ENCODE measurements at regions not wholly inside any gene's neighbourhood (a gene's known extent, or its start where the extent isn't known, plus 50 kb on each side); places are given as distances from the start of the nearest gene placed in this dataset.

- Histone ChIP-seq H3K4me1 (ENCODE audit: control insufficient read depth in 3 of 3, insufficient read depth in 3 of 3, low read length in 3 of 3) (no peaks in the 10 kb centered on the region), H3K9me3 (ENCODE audit: control insufficient read depth in 3 of 3, low read length in 3 of 3) (no peaks in the 10 kb centered on the region), H3K9ac (ENCODE audit: low read depth in 1 of 3, low read length in 3 of 3) (no peak overlapping the region), H3K27ac (ENCODE audit: low read depth, low read length) (no peak overlapping the region), H3K4me3 (ENCODE audit: low read length in 3 of 3) (no peak overlapping the region), H3K36me3 (ENCODE audit: control insufficient read depth in 3 of 3, insufficient read depth in 3 of 3, low read length in 3 of 3) (no peaks in the 10 kb centered on the region), H3K27me3 (ENCODE audit: control insufficient read depth in 3 of 3, insufficient read depth in 3 of 3, low read length in 3 of 3) (no peaks in the 10 kb centered on the region)
Observed at GRCh38 chr12:126359216-126359615, 1294.0 kb downstream of the AACS start.

GRCh38 chr12:126361804-126362203, 1296.6 kb downstream of the AACS start:
- H3K4me3 ChIP-seq (ENCODE audit: low read length in 3 of 3) = no peak overlapping the region
- no peak overlapping the region for H3K9ac ChIP-seq (ENCODE audit: low read depth in 1 of 3, low read length in 3 of 3)
- H3K4me1 ChIP-seq (ENCODE audit: control insufficient read depth in 3 of 3, insufficient read depth in 3 of 3, low read length in 3 of 3) = no peaks in the 10 kb centered on the region
- H3K36me3 ChIP-seq (ENCODE audit: control insufficient read depth in 3 of 3, insufficient read depth in 3 of 3, low read length in 3 of 3) = no peaks in the 10 kb centered on the region
- H3K9me3 ChIP-seq (ENCODE audit: control insufficient read depth in 3 of 3, low read length in 3 of 3) = no peaks in the 10 kb centered on the region
- H3K27ac ChIP-seq (ENCODE audit: low read depth, low read length) = no peak overlapping the region
- no peaks in the 10 kb centered on the region for H3K27me3 ChIP-seq (ENCODE audit: control insufficient read depth in 3 of 3, insufficient read depth in 3 of 3, low read length in 3 of 3)

DNA sequence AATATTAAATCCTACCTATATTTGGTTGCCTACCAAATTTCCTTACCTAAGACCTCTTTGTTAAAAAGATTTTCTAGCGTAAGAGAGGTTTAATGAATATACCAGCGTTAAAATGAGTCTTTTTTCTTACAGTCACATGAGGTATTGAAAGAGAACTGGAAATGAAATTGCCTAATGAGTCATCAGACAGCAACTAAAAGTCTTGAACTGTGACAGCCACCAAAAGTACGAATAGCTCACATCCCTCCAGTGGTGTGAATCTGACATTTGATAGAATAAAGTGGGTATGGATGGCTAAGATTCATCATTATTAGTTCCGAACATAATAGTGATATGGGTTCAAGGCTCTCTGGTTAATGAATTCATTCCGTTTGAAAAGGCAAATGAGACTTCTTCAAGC, 1297.3 kb downstream of the AACS start:
- Histone ChIP-seq H3K4me1 (ENCODE audit: control insufficient read depth in 3 of 3, insufficient read depth in 3 of 3, low read length in 3 of 3) (no peaks in the 10 kb centered on the region), H3K27ac (ENCODE audit: low read depth, low read length) (no peak overlapping the region), H3K27me3 (ENCODE audit: control insufficient read depth in 3 of 3, insufficient read depth in 3 of 3, low read length in 3 of 3) (no peaks in the 10 kb centered on the region), H3K4me3 (ENCODE audit: low read length in 3 of 3) (no peak overlapping the region), H3K9ac (ENCODE audit: low read depth in 1 of 3, low read length in 3 of 3) (no peak overlapping the region), H3K9me3 (ENCODE audit: control insufficient read depth in 3 of 3, low read length in 3 of 3) (no peaks in the 10 kb centered on the region), H3K36me3 (ENCODE audit: control insufficient read depth in 3 of 3, insufficient read depth in 3 of 3, low read length in 3 of 3) (no peaks in the 10 kb centered on the region)

GRCh38 chr12:126362964-126363363, 1297.7 kb downstream of the AACS start:
- Histone ChIP-seq H3K4me3 (ENCODE audit: low read length in 3 of 3) (no peak overlapping the region), H3K27ac (ENCODE audit: low read depth, low read length) (no peak overlapping the region), H3K36me3 (ENCODE audit: control insufficient read depth in 3 of 3, insufficient read depth in 3 of 3, low read length in 3 of 3) (no peaks in the 10 kb centered on the region), H3K27me3 (ENCODE audit: control insufficient read depth in 3 of 3, insufficient read depth in 3 of 3, low read length in 3 of 3) (no peaks in the 10 kb centered on the region), H3K9ac (ENCODE audit: low read depth in 1 of 3, low read length in 3 of 3) (no peak overlapping the region), H3K4me1 (ENCODE audit: control insufficient read depth in 3 of 3, insufficient read depth in 3 of 3, low read length in 3 of 3) (no peaks in the 10 kb centered on the region), H3K9me3 (ENCODE audit: control insufficient read depth in 3 of 3, low read length in 3 of 3) (no peaks in the 10 kb centered on the region)

DNA sequence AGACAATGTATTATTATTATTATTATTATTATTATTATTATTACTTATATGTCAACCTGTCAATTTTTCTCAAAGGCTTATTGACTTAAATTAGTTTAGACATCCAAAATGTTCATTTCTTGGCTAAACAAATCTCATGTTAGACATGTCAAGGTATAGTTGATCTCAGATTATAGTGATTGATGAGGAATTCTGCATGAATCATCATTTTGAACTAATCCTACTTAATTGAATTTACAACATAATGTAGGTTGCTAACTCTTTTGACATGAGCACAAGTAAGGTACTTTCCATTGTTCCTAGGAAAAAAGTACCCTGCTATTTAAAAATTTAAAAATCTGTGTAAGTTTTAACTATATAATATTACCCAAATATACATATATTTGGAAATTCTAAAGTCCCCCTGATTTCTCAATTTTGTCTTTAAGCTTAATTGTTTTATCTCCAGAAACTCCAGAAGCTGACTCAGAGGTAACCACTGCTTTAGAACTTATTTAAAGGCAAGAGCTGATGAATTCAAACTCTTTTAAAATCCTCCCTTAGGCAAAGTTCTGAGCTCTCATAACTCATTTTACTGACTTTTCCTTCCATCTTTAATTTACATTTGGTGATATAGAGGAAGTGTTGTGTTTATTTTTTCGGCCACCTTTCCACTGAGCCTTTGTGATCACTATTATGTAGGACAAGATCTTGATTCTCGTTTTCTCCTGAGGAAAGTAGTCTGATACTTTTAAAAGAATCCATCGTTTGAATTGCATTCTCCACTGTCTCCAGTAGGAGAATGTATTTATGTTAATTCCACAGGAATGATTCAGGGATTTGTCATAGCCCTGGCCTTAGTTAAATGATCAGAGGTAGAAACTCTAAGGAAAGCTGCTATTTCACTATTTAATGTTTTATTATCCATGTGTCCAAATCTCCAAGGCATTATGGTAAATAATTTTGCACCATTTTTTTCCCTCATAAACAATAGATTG, 1304.5 kb downstream of the AACS start:
- Histone ChIP-seq H3K27me3 (ENCODE audit: control insufficient read depth in 3 of 3, insufficient read depth in 3 of 3, low read length in 3 of 3) (no peaks in the 10 kb centered on the region), H3K4me1 (ENCODE audit: control insufficient read depth in 3 of 3, insufficient read depth in 3 of 3, low read length in 3 of 3) (no peaks in the 10 kb centered on the region), H3K9me3 (ENCODE audit: control insufficient read depth in 3 of 3, low read length in 3 of 3) (no peaks in the 10 kb centered on the region), H3K4me3 (ENCODE audit: low read length in 3 of 3) (no peak overlapping the region), H3K27ac (ENCODE audit: low read depth, low read length) (no peak overlapping the region), H3K36me3 (ENCODE audit: control insufficient read depth in 3 of 3, insufficient read depth in 3 of 3, low read length in 3 of 3) (no peaks in the 10 kb centered on the region), H3K9ac (ENCODE audit: low read depth in 1 of 3, low read length in 3 of 3) (no peak overlapping the region)

- Histone ChIP-seq H3K4me3 (ENCODE audit: low read length in 3 of 3) (no peak overlapping the region), H3K36me3 (ENCODE audit: control insufficient read depth in 3 of 3, insufficient read depth in 3 of 3, low read length in 3 of 3) (no peaks in the 10 kb centered on the region), H3K27ac (ENCODE audit: low read depth, low read length) (no peak overlapping the region), H3K9me3 (ENCODE audit: control insufficient read depth in 3 of 3, low read length in 3 of 3) (no peaks in the 10 kb centered on the region), H3K27me3 (ENCODE audit: control insufficient read depth in 3 of 3, insufficient read depth in 3 of 3, low read length in 3 of 3) (no peaks in the 10 kb centered on the region), H3K9ac (ENCODE audit: low read depth in 1 of 3, low read length in 3 of 3) (no peak overlapping the region), H3K4me1 (ENCODE audit: control insufficient read depth in 3 of 3, insufficient read depth in 3 of 3, low read length in 3 of 3) (no peaks in the 10 kb centered on the region)
Observed at GRCh38 chr12:126383506-126383905, 1318.3 kb downstream of the AACS start.

- Histone ChIP-seq H3K9ac (ENCODE audit: low read depth in 1 of 3, low read length in 3 of 3) (no peak overlapping the region), H3K4me3 (ENCODE audit: low read length in 3 of 3) (no peak overlapping the region)
Observed at GRCh38 chr12:126384026-126384564, 1318.9 kb downstream of the AACS start.

GRCh38 chr12:126385785-126386184, 1320.5 kb downstream of the AACS start:
- H3K9me3 ChIP-seq (ENCODE audit: control insufficient read depth in 3 of 3, low read length in 3 of 3) = no peaks in the 10 kb centered on the region
- H3K9ac ChIP-seq (ENCODE audit: low read depth in 1 of 3, low read length in 3 of 3) = no peak overlapping the region
- H3K27me3 ChIP-seq (ENCODE audit: control insufficient read depth in 3 of 3, insufficient read depth in 3 of 3, low read length in 3 of 3) = no peaks in the 10 kb centered on the region
- no peak overlapping the region for H3K4me3 ChIP-seq (ENCODE audit: low read length in 3 of 3)
- no peaks in the 10 kb centered on the region for H3K4me1 ChIP-seq (ENCODE audit: control insufficient read depth in 3 of 3, insufficient read depth in 3 of 3, low read length in 3 of 3)
- no peak overlapping the region for H3K27ac ChIP-seq (ENCODE audit: low read depth, low read length)
- H3K36me3 ChIP-seq (ENCODE audit: control insufficient read depth in 3 of 3, insufficient read depth in 3 of 3, low read length in 3 of 3) = no peaks in the 10 kb centered on the region

More at GRCh38 chr12:126384026-126384564, 1318.9 kb downstream of the AACS start:
- Histone ChIP-seq H3K27ac (ENCODE audit: low read depth, low read length) (no peak overlapping the region), H3K27me3 (ENCODE audit: control insufficient read depth in 3 of 3, insufficient read depth in 3 of 3, low read length in 3 of 3) (no peaks in the 10 kb centered on the region), H3K9me3 (ENCODE audit: control insufficient read depth in 3 of 3, low read length in 3 of 3) (no peaks in the 10 kb centered on the region), H3K4me1 (ENCODE audit: control insufficient read depth in 3 of 3, insufficient read depth in 3 of 3, low read length in 3 of 3) (no peaks in the 10 kb centered on the region), H3K36me3 (ENCODE audit: control insufficient read depth in 3 of 3, insufficient read depth in 3 of 3, low read length in 3 of 3) (no peaks in the 10 kb centered on the region)

DNA sequence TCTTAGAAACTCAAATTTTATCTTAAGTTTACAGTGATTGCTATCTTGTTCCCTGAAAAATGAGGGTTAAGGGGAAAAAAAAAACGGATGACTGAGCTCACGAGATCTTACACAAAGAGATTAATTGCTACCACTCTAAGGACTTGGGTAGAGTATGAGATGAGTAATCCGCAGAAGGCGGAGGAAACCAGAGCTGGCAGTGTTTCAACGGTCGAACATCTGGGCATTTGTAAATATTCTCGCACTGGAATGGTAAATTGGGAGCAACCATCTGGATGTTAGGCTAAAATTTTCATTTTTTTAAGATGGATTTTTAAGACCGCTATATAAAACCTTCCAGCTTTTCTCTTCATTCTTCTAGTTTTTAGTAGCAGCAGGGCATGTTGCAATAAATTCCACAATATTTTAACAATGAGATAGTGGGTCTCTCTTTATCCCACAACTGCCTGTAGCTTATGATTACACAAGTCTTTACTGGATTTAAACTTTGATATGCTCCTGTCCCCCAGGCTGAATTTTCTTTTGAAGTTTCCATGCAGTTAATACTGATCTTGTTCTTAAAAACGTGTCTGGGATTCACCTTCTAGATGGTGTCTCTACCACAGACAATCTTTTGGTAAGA, 1324.1 kb downstream of the AACS start:
- H3K27ac ChIP-seq (ENCODE audit: low read depth, low read length) = no peak overlapping the region
- no peaks in the 10 kb centered on the region for H3K9me3 ChIP-seq (ENCODE audit: control insufficient read depth in 3 of 3, low read length in 3 of 3)
- H3K4me1 ChIP-seq (ENCODE audit: control insufficient read depth in 3 of 3, insufficient read depth in 3 of 3, low read length in 3 of 3) = no peaks in the 10 kb centered on the region

DNA sequence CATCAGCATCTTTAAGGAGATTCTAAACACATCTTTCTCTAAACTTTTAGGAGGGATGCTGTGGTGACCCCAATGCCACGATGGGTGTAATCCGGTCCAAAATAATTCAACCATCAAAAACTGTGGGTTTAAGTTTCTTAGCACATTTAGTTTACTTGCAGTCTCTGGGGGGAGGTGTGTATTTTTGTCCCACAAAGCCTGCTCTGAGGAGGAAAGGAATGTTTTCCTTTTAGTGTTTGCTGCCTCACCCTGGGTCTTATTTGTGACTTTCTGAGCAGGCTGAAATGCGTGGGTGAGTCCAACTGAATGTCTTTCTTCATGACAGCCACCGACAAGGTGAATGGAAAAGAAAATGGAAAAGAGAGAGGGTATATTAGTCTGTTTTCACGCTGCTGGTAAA, 1324.7 kb downstream of the AACS start:
- Histone ChIP-seq H3K9ac (ENCODE audit: low read depth in 1 of 3, low read length in 3 of 3) (no peak overlapping the region), H3K4me1 (ENCODE audit: control insufficient read depth in 3 of 3, insufficient read depth in 3 of 3, low read length in 3 of 3) (no peaks in the 10 kb centered on the region), H3K36me3 (ENCODE audit: control insufficient read depth in 3 of 3, insufficient read depth in 3 of 3, low read length in 3 of 3) (no peaks in the 10 kb centered on the region), H3K27me3 (ENCODE audit: control insufficient read depth in 3 of 3, insufficient read depth in 3 of 3, low read length in 3 of 3) (no peaks in the 10 kb centered on the region), H3K9me3 (ENCODE audit: control insufficient read depth in 3 of 3, low read length in 3 of 3) (no peaks in the 10 kb centered on the region), H3K27ac (ENCODE audit: low read depth, low read length) (no peak overlapping the region), H3K4me3 (ENCODE audit: low read length in 3 of 3) (no peak overlapping the region)

More for the DNA sequence above, 1324.1 kb downstream of the AACS start:
- Histone ChIP-seq H3K27me3 (ENCODE audit: control insufficient read depth in 3 of 3, insufficient read depth in 3 of 3, low read length in 3 of 3) (no peaks in the 10 kb centered on the region), H3K9ac (ENCODE audit: low read depth in 1 of 3, low read length in 3 of 3) (no peak overlapping the region), H3K36me3 (ENCODE audit: control insufficient read depth in 3 of 3, insufficient read depth in 3 of 3, low read length in 3 of 3) (no peaks in the 10 kb centered on the region), H3K4me3 (ENCODE audit: low read length in 3 of 3) (no peak overlapping the region)

All from skeletal muscle tissue (tissue), 3 donors.